A673 (cell line): ENCODE measurements at regions not wholly inside any gene's neighbourhood (a gene's known extent, or its start where the extent isn't known, plus 50 kb on each side); places are given as distances from the start of the nearest gene placed in this dataset.
"Not testable (repeated sequence)": the region's sequence is repeated elsewhere in the genome, so short reads cannot be mapped to it uniquely, and the experiment has no call there.

Experiments used
- BruUV-seq: library from RNA; stranded (reverse); fragments of 400-500 nt; replicated peaks from 2 replicates; lab custom pipeline; 2021; lab: Mats Ljungman, UMichigan
- CTCF ChIA-PET: fragments of 300-600 bp; sonication (Branson Sonifier 250); formaldehyde crosslinking; loops from one replicate; lab custom pipeline; 2022; ENCODE audit warnings: antibody characterized with exemption; lab: Charles Lee
- POLR2A ChIA-PET: fragments of 300-600 bp; sonication (Branson Sonifier 250); formaldehyde crosslinking; loops from one replicate; lab custom pipeline; 2022; ENCODE audit warnings: antibody characterized with exemption; ENCODE audit not compliant: low non-redundant PET; lab: Charles Lee
- DNase-seq: peaks from one replicate; pipeline ENCODE4 v3.0.0-alpha.2; 2015; ENCODE audit warnings: low spot score
- H3K27ac ChIP-seq: fragments of 200-600 bp; sonication (generic); 2 replicates; pipeline ENCODE4 v1.5.1; 2016; ENCODE audit warnings: mixed run types, low read depth, mild to moderate bottlenecking, mixed read lengths, antibody characterized with exemption, low read length; ENCODE audit not compliant: poor library complexity, severe bottlenecking
- H3K27me3 ChIP-seq: fragments of 200-600 bp; sonication (generic); replicated peaks from 2 replicates; pipeline ENCODE4 v1.6.1; 2017; ENCODE audit warnings: mixed run types, low read depth, mild to moderate bottlenecking, mixed read lengths, antibody characterized with exemption, low read length; ENCODE audit not compliant: insufficient read depth, poor library complexity
- H3K36me3 ChIP-seq: fragments of 200-600 bp; sonication (generic); 2 replicates; pipeline ENCODE4 v1.6.1; 2016; ENCODE audit warnings: mixed run types, mild to moderate bottlenecking, mixed read lengths, antibody characterized with exemption, low read length; ENCODE audit not compliant: insufficient read depth, poor library complexity, severe bottlenecking
- H3K4me1 ChIP-seq: fragments of 200-600 bp; sonication (generic); 2 replicates; pipeline ENCODE4 v1.6.1; 2017; ENCODE audit warnings: mixed run types, mild to moderate bottlenecking, mixed read lengths, antibody characterized with exemption, low read length; ENCODE audit not compliant: insufficient read depth, poor library complexity, severe bottlenecking
- H3K4me3 ChIP-seq: fragments of 200-600 bp; sonication (generic); 2 replicates; pipeline ENCODE4 v1.5.1; 2016; ENCODE audit warnings: low read depth, mixed run types, mild to moderate bottlenecking, mixed read lengths, low read length; ENCODE audit not compliant: poor library complexity, severe bottlenecking
- H3K9me3 ChIP-seq: fragments of 200-600 bp; sonication (generic); 2 replicates; pipeline ENCODE4 v1.6.1; 2016; ENCODE audit warnings: mixed run types, low read depth, mild to moderate bottlenecking, mixed read lengths, antibody characterized with exemption, low read length; ENCODE audit not compliant: poor library complexity, severe bottlenecking
- EZH2 ChIP-seq: fragments of 200-600 bp; sonication (generic); IDR thresholded peaks from 2 replicates; pipeline ENCODE4 v1.6.1; 2017; ENCODE audit warnings: borderline replicate concordance, low read depth, mild to moderate bottlenecking, mixed read lengths, antibody characterized with exemption, low read length; ENCODE audit not compliant: poor library complexity, severe bottlenecking
- intact Hi-C: fragments of 100-400 bp; cut with micrococcal nuclease; formaldehyde crosslinking; loops from one replicate; pipeline ENCODE4 v1.10.0; 2022; ENCODE audit not compliant: unreplicated experiment
- TF ChIP-seq, protein P1 (sequence below): fragments of 300-800, 200-600 bp; sonication (generic); conservative IDR thresholded peaks from 2 replicates; pipeline ENCODE4 v1.5.1; 2017; ENCODE audit warnings: low read depth, mild to moderate bottlenecking, antibody characterized with exemption, low read length, moderate library complexity, mixed read lengths

- H3K9me3 ChIP-seq, result no peaks in the 10 kb centered on the region
- H3K27me3 ChIP-seq, result no peaks in the 10 kb centered on the region
- no peak overlapping the region for H3K4me3 ChIP-seq
- intact Hi-C loops, result no loop called here
- TF ChIP-seq, protein P1, sequence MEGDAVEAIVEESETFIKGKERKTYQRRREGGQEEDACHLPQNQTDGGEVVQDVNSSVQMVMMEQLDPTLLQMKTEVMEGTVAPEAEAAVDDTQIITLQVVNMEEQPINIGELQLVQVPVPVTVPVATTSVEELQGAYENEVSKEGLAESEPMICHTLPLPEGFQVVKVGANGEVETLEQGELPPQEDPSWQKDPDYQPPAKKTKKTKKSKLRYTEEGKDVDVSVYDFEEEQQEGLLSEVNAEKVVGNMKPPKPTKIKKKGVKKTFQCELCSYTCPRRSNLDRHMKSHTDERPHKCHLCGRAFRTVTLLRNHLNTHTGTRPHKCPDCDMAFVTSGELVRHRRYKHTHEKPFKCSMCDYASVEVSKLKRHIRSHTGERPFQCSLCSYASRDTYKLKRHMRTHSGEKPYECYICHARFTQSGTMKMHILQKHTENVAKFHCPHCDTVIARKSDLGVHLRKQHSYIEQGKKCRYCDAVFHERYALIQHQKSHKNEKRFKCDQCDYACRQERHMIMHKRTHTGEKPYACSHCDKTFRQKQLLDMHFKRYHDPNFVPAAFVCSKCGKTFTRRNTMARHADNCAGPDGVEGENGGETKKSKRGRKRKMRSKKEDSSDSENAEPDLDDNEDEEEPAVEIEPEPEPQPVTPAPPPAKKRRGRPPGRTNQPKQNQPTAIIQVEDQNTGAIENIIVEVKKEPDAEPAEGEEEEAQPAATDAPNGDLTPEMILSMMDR, result no peak
- no peak for TF ChIP-seq EZH2
- CTCF ChIA-PET, result no interaction called here
- POLR2A ChIA-PET, result no interaction called here
- H3K27ac ChIP-seq, result no peak overlapping the region
- no peaks in the 10 kb centered on the region for H3K36me3 ChIP-seq
- no peak for DNase-seq
- BruUV-seq, result no TSS peak
- no peaks in the 10 kb centered on the region for H3K4me1 ChIP-seq
These were observed 1722.9 kb upstream of the IGFBP7 start for GRCh38 chr4:58833126-58833525.

GRCh38 chr4:58825278-58825677 lies 1715.1 kb upstream of the IGFBP7 start:
- Histone ChIP-seq H3K9me3 (no peaks in the 10 kb centered on the region), H3K27me3 (no peaks in the 10 kb centered on the region), H3K4me1 (no peaks in the 10 kb centered on the region), H3K36me3 (no peaks in the 10 kb centered on the region), H3K27ac (no peak overlapping the region), H3K4me3 (no peak overlapping the region)
- no peak for DNase-seq
- intact Hi-C loops, result no loop called here
- ChIA-PET POLR2A (no interaction called here), CTCF (no interaction called here)
- no TSS peak for BruUV-seq
- no peak for TF ChIP-seq EZH2

DNA sequence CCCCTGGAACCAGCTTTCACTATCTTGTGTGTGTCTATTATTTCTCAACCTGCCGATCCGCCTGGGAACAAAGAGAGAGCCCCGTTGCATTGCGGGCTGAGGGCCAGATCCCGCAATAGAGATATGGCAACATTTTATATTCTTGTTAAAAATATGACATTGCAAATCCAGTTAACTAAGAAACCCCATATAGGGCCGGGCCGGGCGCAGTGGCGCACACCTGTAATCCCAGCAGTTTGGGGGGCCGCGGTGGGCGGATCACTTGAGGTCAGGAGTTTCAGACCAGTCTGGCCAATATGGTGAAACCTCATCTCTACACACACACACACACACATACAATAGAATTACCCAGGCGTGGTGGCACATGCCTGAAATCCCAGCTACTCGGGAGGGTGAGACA lies 1708.4 kb upstream of the IGFBP7 start:
- DNase-seq, intact Hi-C loops, H3K4me3 ChIP-seq, CTCF ChIA-PET, BruUV-seq, POLR2A ChIA-PET, H3K36me3 ChIP-seq, H3K4me1 ChIP-seq, H3K9me3 ChIP-seq, H3K27me3 ChIP-seq, H3K27ac ChIP-seq: not testable (repeated sequence)

GRCh38 chr4:58809948-58810347 lies 1699.8 kb upstream of the IGFBP7 start:
- no peak for DNase-seq
- H3K9me3 ChIP-seq, result no peaks in the 10 kb centered on the region
- ChIA-PET POLR2A (no interaction called here), CTCF (no interaction called here)
- intact Hi-C loops, result no loop called here
- no peak overlapping the region for H3K27ac ChIP-seq
- H3K27me3 ChIP-seq, result no peaks in the 10 kb centered on the region
- H3K4me1 ChIP-seq, result no peaks in the 10 kb centered on the region
- BruUV-seq, result no TSS peak
- H3K36me3 ChIP-seq, result no peaks in the 10 kb centered on the region
- no peak for TF ChIP-seq EZH2
- TF ChIP-seq, protein P1, result no peak
- H3K4me3 ChIP-seq, result no peak overlapping the region
